Neutrophil (primary cell): ENCODE measurements at regions not wholly inside any gene's neighbourhood (a gene's known extent, or its start where the extent isn't known, plus 50 kb on each side); places are given as distances from the start of the nearest gene placed in this dataset.

Experiments
- H3K27ac ChIP-seq: fragments of 200-600 bp; sonication (generic); 2 replicates; pipeline ENCODE4 v1.5.1; 2016; ENCODE audit warnings: mild to moderate bottlenecking, moderate library complexity
- H3K27me3 ChIP-seq: fragments of 200-600 bp; sonication (generic); 2 replicates; pipeline ENCODE4 v1.6.0; 2016; ENCODE audit warnings: mild to moderate bottlenecking
- H3K36me3 ChIP-seq: fragments of 200-600 bp; sonication (generic); 2 replicates; pipeline ENCODE4 v1.5.1; 2017
- H3K4me1 ChIP-seq, 2 experiments: fragments of 200-600 bp in 1 of 2; sonication (generic) in 1 of 2; 1 replicate in 1 of 2; 2 replicates in 1 of 2; pipeline versions ENCODE4 v1.5.1 to v1.6.1; 2013 to 2016; ENCODE audit warnings: low read depth in 1 of 2, low read length in 1 of 2, mild to moderate bottlenecking in 1 of 2, moderate library complexity in 1 of 2; ENCODE audit not compliant: control insufficient read depth in 1 of 2, insufficient read depth in 1 of 2
- H3K4me3 ChIP-seq, 2 experiments: fragments of 200-600 bp in 1 of 2; sonication (generic) in 1 of 2; 1 replicate in 1 of 2; 2 replicates in 1 of 2; pipeline ENCODE4 v1.5.1; 2013 to 2016; ENCODE audit warnings: low read depth in 1 of 2, low read length in 1 of 2, mild to moderate bottlenecking in 1 of 2, moderate library complexity in 1 of 2
- H3K9me3 ChIP-seq: fragments of 200-600 bp; sonication (generic); 2 replicates; pipeline ENCODE4 v1.5.1; 2016
- TF ChIP-seq, protein P1 (sequence below): fragments of 200-600 bp; sonication (generic); IDR thresholded peaks from 2 replicates; pipeline ENCODE4 v1.5.1; 2016; ENCODE audit warnings: antibody characterized with exemption

DNA sequence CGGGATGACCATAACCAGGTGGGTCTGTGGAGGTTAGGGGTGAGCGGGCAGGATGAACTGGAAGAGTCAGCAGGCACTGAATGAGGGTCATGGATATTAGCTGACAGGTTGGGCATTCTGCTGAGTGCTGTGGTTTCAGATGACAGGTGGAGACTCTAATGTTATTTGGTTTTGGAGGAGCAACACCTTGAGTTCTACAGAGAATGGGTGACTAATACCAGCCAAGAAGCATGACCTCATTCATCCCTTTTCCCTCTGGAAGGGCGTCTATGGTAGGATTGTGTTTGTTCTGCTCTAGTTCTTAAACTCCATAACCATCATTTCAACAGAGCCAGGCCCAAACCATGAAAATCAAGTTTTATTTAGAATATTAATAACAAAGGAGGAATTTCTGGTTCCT lies 550.7 kb upstream of the LMCD1 start:
- TF ChIP-seq, protein P1, sequence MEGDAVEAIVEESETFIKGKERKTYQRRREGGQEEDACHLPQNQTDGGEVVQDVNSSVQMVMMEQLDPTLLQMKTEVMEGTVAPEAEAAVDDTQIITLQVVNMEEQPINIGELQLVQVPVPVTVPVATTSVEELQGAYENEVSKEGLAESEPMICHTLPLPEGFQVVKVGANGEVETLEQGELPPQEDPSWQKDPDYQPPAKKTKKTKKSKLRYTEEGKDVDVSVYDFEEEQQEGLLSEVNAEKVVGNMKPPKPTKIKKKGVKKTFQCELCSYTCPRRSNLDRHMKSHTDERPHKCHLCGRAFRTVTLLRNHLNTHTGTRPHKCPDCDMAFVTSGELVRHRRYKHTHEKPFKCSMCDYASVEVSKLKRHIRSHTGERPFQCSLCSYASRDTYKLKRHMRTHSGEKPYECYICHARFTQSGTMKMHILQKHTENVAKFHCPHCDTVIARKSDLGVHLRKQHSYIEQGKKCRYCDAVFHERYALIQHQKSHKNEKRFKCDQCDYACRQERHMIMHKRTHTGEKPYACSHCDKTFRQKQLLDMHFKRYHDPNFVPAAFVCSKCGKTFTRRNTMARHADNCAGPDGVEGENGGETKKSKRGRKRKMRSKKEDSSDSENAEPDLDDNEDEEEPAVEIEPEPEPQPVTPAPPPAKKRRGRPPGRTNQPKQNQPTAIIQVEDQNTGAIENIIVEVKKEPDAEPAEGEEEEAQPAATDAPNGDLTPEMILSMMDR: no peak
- Histone ChIP-seq H3K4me3 (no peak overlapping the region), H3K9me3 (no peaks in the 10 kb centered on the region), H3K36me3 (no peaks in the 10 kb centered on the region), H3K27me3 (no peaks in the 10 kb centered on the region), H3K27ac (no peak overlapping the region), H3K4me1 (no peaks in the 10 kb centered on the region)

DNA sequence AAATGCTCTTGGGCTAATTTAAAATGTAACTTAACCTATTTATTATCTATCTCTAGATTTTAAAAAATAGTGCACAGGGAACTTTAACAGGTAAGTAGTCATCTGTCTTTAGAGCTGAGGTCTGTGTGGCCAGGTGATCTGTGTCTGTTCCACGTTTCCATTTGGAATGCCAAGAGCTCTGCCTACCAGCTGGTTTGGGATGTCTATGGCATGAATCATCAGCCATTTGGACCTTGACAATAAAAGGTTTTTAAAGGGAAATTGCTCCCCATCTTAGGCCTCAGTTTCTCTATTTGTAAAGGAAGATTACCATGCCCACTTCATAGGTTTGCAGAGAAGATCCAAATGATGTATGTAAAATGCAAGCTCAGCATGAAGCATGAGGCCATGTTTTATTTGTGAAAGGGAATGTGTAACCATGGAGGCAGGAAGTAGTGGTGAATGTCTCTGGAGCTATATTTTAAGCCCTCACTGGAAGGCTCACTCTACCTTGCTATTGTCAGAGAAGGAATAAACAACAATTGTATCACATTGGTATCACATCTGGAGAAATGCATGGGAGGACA lies 548.1 kb upstream of the LMCD1 start:
- TF ChIP-seq, protein P1: no peak
- Histone ChIP-seq H3K4me3 (no peak overlapping the region), H3K27me3 (no peaks in the 10 kb centered on the region), H3K4me1 (no peaks in the 10 kb centered on the region), H3K9me3 (no peaks in the 10 kb centered on the region), H3K27ac (no peak overlapping the region), H3K36me3 (no peaks in the 10 kb centered on the region)

DNA sequence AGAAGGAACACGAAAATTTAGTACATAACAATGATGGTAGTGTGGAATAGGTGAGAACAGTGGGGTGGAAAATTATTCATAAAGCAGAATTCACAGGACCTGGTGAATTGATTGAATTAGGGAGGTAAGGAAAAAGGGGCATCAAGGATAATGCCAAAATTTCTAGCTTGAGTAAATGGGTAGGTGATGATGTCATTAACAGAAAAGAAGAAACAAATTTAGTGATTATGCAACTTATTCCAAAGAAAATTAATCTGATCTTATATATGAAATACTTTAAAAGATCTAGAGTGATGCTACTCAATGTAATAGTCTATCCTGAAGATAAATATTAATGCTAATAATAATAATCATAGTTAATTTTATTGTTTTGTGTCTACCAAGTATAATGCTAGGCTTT lies 544.6 kb upstream of the LMCD1 start:
- Histone ChIP-seq H3K9me3 (no peaks in the 10 kb centered on the region), H3K27me3 (no peaks in the 10 kb centered on the region), H3K36me3 (no peaks in the 10 kb centered on the region), H3K4me1 (no peaks in the 10 kb centered on the region), H3K4me3 (no peak overlapping the region), H3K27ac (no peak overlapping the region)
- TF ChIP-seq, protein P1: no peak

DNA sequence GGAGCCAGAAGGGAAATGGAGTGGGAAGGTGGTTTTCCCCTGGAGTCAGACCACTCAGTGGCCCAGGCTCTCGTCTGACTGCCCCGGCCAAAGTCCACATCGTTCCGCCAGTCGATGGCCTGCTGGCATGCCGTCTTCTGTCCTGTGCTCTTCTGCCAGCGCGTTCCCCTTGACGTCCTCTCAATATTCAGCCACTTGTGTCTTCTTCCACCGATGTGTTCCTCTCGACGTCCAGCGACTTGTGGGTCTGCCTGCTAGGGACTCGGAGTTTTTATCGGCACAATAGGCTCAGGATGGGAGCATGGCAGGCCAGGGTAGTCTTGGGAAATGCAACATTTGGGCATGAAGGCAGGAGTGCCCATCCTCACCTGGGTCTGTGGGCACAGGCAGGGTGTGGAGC lies 542.5 kb upstream of the LMCD1 start:
- Histone ChIP-seq H3K27me3 (no peaks in the 10 kb centered on the region), H3K36me3 (no peaks in the 10 kb centered on the region), H3K4me1 (no peaks in the 10 kb centered on the region), H3K9me3 (no peaks in the 10 kb centered on the region), H3K4me3 (no peak overlapping the region), H3K27ac (no peak overlapping the region)
- TF ChIP-seq, protein P1: no peak

DNA sequence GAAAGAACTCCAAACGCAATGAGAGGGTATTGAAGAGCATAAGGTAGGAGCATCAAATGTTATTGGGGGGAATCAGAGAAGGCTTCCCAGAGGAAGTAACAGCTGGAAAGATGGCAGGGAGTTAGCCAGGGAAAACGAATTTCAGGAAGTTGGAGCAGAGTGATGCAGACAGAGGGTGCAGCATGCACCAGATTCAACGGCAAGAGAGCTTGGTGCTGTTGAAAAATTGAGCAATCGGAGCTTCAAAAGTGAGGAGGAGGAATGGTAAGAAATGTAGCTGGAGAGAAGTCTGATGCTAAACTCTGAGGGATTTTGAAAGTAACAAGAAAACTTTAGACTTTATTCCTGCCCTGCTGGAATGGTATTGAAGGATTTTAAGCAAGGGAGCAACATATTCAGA lies 541.0 kb upstream of the LMCD1 start:
- no peaks in the 10 kb centered on the region for H3K9me3 ChIP-seq
- H3K36me3 ChIP-seq: no peaks in the 10 kb centered on the region
- H3K4me3 ChIP-seq: no peak overlapping the region
- no peak overlapping the region for H3K27ac ChIP-seq
- H3K4me1 ChIP-seq: no peaks in the 10 kb centered on the region
- no peaks in the 10 kb centered on the region for H3K27me3 ChIP-seq
- TF ChIP-seq, protein P1: no peak

DNA sequence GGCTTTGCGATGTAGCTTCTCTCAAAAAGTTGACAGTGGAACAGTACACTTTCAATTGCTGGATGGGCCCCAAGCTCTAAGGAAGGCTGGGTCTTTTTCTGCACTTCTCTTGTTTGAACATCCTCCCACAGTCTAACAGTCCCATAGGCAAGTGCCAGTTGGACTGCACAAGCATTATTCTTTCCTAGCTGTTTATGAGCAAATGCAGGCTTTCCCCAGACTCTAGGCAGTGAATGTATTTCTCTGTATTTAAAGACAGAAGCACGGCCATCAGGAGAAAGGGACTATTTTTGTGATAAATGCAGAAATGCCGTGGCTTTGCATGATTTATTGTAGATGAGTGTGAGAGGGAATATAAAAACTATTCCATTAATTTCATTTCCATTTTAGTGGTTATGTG lies 539.3 kb upstream of the LMCD1 start:
- TF ChIP-seq, protein P1: no peak
- Histone ChIP-seq H3K4me3 (no peak overlapping the region), H3K4me1 (no peaks in the 10 kb centered on the region), H3K36me3 (no peaks in the 10 kb centered on the region), H3K27me3 (no peaks in the 10 kb centered on the region), H3K27ac (no peak overlapping the region), H3K9me3 (no peaks in the 10 kb centered on the region)
